GM12873 (cell line): ENCODE measurements at regions not wholly inside any gene's neighbourhood (a gene's known extent, or its start where the extent isn't known, plus 50 kb on each side); places are given as distances from the start of the nearest gene placed in this dataset.

Experiments
- TF ChIP-seq, protein P1 (sequence below): IDR thresholded peaks from 2 replicates; pipeline ENCODE4 v1.5.1; 2012; ENCODE audit warnings: low read depth, mild to moderate bottlenecking, moderate library complexity, low read length, control low read depth; ENCODE audit not compliant: insufficient read depth; ENCODE audit errors: missing control alignments

DNA sequence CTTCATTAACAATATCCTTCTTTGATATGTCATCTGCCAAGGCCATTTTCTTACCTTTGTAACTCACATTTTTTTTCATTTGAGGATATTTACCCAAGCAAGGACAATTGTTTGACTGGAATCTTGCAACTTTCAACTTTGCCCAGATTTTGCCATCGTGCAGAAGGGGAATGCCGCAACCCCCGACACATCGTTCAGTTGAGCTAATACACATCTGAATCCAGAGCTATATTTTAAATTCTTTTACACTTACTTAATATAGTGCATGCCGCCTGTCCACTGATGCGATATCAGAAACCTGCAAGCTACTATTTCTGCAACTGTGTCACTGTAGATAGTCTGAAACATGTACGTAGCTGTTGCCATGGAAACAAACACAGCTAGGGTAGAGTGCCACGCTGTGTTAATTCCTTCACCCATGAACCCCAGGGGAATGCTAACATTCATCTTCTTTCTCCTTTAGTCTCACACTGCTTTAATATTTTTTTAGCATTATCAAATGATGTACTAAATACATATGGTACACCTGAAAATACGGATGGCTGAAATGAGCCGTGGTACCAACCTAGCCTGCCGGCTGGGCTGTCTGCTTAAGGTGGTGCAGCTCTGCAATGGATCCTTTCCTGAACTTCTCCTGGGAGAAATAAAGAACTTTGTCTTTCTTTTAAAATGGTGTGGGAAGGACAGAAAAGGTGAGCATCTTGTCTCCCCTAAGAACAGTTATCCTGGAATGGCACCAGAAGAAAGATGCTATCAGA, 77.0 kb upstream of the FOXN3 start:
- TF ChIP-seq, protein P1, sequence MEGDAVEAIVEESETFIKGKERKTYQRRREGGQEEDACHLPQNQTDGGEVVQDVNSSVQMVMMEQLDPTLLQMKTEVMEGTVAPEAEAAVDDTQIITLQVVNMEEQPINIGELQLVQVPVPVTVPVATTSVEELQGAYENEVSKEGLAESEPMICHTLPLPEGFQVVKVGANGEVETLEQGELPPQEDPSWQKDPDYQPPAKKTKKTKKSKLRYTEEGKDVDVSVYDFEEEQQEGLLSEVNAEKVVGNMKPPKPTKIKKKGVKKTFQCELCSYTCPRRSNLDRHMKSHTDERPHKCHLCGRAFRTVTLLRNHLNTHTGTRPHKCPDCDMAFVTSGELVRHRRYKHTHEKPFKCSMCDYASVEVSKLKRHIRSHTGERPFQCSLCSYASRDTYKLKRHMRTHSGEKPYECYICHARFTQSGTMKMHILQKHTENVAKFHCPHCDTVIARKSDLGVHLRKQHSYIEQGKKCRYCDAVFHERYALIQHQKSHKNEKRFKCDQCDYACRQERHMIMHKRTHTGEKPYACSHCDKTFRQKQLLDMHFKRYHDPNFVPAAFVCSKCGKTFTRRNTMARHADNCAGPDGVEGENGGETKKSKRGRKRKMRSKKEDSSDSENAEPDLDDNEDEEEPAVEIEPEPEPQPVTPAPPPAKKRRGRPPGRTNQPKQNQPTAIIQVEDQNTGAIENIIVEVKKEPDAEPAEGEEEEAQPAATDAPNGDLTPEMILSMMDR, result no peak

DNA sequence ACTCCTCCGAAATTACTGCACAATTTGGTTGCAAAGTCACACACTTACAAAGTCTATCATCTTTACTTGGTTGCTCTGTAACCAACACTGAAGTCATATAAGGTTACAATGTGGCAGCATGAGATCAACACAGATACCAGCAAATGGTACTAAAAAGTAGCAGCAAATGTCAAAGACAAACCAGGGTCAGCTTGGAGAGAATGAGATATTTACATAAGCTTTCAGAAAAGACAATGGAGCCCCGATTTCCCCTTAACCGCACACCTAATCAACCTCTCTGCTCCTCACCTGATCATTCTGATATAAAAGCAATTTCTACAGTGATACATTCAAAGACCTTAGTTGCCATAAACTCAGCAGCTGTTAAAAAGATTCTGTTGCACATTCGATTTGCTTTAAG, 76.4 kb upstream of the FOXN3 start:
- TF ChIP-seq, protein P1, result no peak

DNA sequence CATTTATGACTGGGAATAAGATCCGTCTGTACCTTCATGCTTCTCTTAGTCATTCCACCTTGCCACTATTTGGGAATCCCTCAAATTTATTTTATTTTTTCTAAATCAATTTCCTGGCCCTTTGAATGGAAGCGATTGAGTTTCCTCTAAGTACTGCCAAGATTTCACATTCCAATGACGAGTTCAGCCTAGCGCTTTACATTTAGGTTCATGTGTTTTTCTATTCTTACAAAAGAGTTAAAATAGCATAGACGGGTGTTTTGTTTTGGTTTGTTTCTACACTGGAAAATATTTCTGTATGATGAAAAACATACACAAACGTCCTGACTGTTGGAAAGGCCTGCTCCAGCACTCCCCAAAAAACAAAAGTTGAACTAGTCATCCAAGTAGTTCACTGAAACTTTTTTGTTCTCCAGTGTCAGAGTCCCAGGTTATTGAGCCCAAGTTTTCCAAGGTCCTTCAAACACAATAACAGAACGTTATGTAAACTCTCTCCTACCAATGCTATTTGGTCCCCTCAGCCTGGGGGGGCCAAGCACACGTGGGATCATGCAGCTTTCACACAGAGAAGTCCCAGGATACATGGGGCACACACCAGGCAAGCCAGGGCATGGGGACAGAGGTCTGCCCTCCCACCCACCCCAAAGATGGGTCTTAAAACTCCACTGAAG, 74.8 kb upstream of the FOXN3 start:
- TF ChIP-seq, protein P1, result no peak

DNA sequence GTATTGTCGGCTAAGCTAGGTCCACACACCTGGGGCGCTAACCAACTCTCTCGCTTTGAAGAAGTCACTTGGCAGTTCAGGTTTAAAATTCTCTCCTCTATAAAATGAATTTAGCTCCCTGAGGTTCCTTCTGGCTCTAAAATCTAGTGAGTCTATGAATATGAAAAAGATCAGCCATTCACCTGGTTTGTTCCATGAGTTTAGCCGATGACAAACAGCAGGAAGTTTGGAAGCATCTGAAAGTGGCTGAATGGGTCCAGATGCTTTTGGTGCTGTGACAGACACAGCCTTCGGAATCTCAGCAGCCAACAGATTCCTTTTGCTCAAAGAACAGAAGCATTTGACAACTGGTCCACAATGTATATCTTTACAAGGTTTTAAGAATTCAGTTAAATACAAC, 73.4 kb upstream of the FOXN3 start:
- TF ChIP-seq, protein P1, result no peak

DNA sequence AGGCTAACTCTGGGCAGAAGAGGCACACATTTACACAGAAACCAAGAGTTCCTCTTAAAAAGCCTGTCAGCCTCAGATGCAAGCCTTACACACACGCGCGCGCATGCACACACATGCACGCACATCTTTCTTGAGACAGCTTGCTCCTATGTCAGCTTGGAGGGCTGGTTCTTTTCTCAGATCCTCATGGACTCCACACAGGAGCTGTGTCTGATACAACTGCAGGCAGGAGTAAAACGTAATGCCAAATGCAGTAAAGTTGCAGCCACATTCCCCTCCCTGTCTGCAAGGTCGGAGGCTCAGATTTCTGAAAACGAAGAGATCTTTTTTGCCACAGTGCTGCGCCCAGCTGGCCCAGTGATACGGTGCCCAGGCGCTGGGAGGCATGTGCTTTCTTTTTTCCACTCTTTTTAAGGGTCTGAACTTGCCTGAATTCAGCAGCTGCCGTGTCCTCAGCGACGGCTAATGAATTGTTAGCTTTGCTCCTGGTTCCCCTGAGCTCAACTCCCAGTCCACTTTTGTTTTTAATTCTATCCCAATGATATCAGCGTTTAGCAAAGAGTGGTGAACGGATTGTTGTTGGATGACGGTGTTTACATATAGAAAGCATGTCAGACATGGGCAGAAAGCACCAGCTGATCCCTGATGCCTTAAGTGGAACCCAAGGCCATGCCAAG, 72.9 kb upstream of the FOXN3 start:
- TF ChIP-seq, protein P1, result no peak

DNA sequence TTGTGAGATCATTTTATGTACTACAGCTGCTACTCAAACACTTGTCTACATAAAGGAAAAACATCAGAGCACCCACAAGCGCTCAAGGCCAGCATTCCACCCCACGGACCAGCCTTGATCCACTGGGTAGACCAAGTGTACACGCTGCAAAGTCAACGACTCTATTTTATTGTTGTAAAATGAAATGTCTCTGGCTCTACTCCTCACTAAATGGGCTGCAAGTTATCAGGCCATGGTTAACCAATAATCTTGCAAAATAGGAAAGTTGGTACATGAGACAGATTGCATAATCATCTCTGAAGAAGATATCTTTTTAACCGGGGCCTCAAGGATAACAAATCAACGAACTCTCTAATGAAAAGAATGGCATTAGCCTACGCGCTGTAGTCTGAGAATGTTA, 69.9 kb upstream of the FOXN3 start:
- TF ChIP-seq, protein P1, result no peak

DNA sequence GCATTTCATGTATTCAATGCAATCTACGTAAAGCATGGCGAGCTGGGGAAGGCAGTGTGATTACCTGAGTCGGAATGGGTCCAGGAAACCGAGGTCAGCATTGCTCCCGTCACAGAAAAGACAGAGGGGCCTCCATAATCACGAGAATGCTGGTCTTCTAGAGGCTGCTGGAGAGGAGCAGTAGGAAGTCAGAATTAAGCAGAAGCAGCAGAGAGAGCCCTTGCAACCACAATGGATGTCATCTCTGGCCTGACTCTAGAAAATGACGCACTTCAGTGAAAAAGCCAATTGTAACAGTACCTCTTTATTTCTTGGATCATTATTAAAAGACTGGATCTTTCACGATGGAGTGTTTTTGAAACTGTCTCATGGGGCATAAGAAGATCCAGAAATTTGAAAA, 69.5 kb upstream of the FOXN3 start:
- TF ChIP-seq, protein P1, result no peak
